ENCODE measurements at regions not wholly inside any gene's neighbourhood (a gene's known extent, or its start where the extent isn't known, plus 50 kb on each side); places are given as distances from the start of the nearest gene placed in this dataset.
"Not testable (repeated sequence)": the region's sequence is repeated elsewhere in the genome, so short reads cannot be mapped to it uniquely, and the experiment has no call there.

GRCh38 chr14:26282011-26282410 is 315.8 kb downstream of the NOVA1 start:
- CTCF ChIA-PET, H3K27me3 Mint-ChIP-seq, H3K27ac Mint-ChIP-seq: not testable (repeated sequence)

GRCh38 chr14:26281280-26281998 is 316.4 kb downstream of the NOVA1 start:
- CTCF ChIA-PET: no interaction called here
- H3K36me3 Mint-ChIP-seq: no peaks in the 10 kb centered on the region
- ATAC-seq (no peak), DNase-seq (no peak)
- no peak overlapping the region for H3K27ac Mint-ChIP-seq
- no peaks in the 10 kb centered on the region for H3K27me3 Mint-ChIP-seq
- H3K4me1 Mint-ChIP-seq: no peaks in the 10 kb centered on the region
- H3K9me3 Mint-ChIP-seq (ENCODE audit: low read depth): peaks cover 4% of the 10 kb centered on the region
- no peak overlapping the region for H3K4me3 Mint-ChIP-seq

More at GRCh38 chr14:26282011-26282410, 315.8 kb downstream of the NOVA1 start:
- H3K4me3 Mint-ChIP-seq; ATAC-seq; H3K36me3 Mint-ChIP-seq; H3K9me3 Mint-ChIP-seq (ENCODE audit: low read depth); H3K4me1 Mint-ChIP-seq; DNase-seq: not testable (repeated sequence)

- no peaks in the 10 kb centered on the region for H3K4me1 Mint-ChIP-seq
- H3K36me3 Mint-ChIP-seq: no peaks in the 10 kb centered on the region
- no peaks in the 10 kb centered on the region for H3K27me3 Mint-ChIP-seq
- DNase-seq: no peak
- no peak for ATAC-seq
- CTCF ChIA-PET: no interaction called here
- no peak overlapping the region for H3K27ac Mint-ChIP-seq
- peaks cover 6% of the 10 kb centered on the region for H3K9me3 Mint-ChIP-seq (ENCODE audit: low read depth)
- H3K4me3 Mint-ChIP-seq: no peak overlapping the region
Measured at GRCh38 chr14:26276757-26277156, 321.1 kb downstream of the NOVA1 start.

- Mint-ChIP-seq H3K4me3 (no peak overlapping the region), H3K9me3 (ENCODE audit: low read depth) (peaks cover 19% of the 10 kb centered on the region), H3K36me3 (no peaks in the 10 kb centered on the region), H3K27ac (no peak overlapping the region), H3K4me1 (no peaks in the 10 kb centered on the region), H3K27me3 (no peaks in the 10 kb centered on the region)
- DNase-seq (no peak), ATAC-seq (no peak)
- CTCF ChIA-PET: no interaction called here
Measured at GRCh38 chr14:26265170-26265685, 332.6 kb downstream of the NOVA1 start.

GRCh38 chr14:26261368-26262122 is 336.3 kb downstream of the NOVA1 start:
- H3K27ac Mint-ChIP-seq: no peak overlapping the region
- H3K9me3 Mint-ChIP-seq (ENCODE audit: low read depth): peaks cover 16% of the 10 kb centered on the region
- H3K4me3 Mint-ChIP-seq: no peak overlapping the region
- CTCF ChIA-PET: no interaction called here
- no peak for ATAC-seq
- no peaks in the 10 kb centered on the region for H3K4me1 Mint-ChIP-seq
- no peak for DNase-seq
- no peaks in the 10 kb centered on the region for H3K36me3 Mint-ChIP-seq
- no peaks in the 10 kb centered on the region for H3K27me3 Mint-ChIP-seq

GRCh38 chr14:26255213-26255612 is 342.6 kb downstream of the NOVA1 start:
- Mint-ChIP-seq H3K9me3 (ENCODE audit: low read depth) (peaks cover 11% of the 10 kb centered on the region), H3K27ac (no peak overlapping the region), H3K4me3 (no peak overlapping the region), H3K27me3 (no peaks in the 10 kb centered on the region), H3K36me3 (no peaks in the 10 kb centered on the region), H3K4me1 (no peaks in the 10 kb centered on the region)
- ATAC-seq (no peak), DNase-seq (no peak)
- CTCF ChIA-PET: no interaction called here

GRCh38 chr14:26252176-26252575 is 345.7 kb downstream of the NOVA1 start:
- H3K36me3 Mint-ChIP-seq: no peaks in the 10 kb centered on the region
- no peaks in the 10 kb centered on the region for H3K4me1 Mint-ChIP-seq
- H3K27ac Mint-ChIP-seq: no peak overlapping the region
- H3K4me3 Mint-ChIP-seq: no peak overlapping the region
- CTCF ChIA-PET: no interaction called here
- no peaks in the 10 kb centered on the region for H3K27me3 Mint-ChIP-seq
- DNase-seq (no peak), ATAC-seq (no peak)
- peaks cover 24% of the 10 kb centered on the region for H3K9me3 Mint-ChIP-seq (ENCODE audit: low read depth)

- no peaks in the 10 kb centered on the region for H3K36me3 Mint-ChIP-seq
- CTCF ChIA-PET: no interaction called here
- no peaks in the 10 kb centered on the region for H3K27me3 Mint-ChIP-seq
- H3K4me1 Mint-ChIP-seq: no peaks in the 10 kb centered on the region
- ATAC-seq (no peak), DNase-seq (no peak)
- no peak overlapping the region for H3K27ac Mint-ChIP-seq
- H3K4me3 Mint-ChIP-seq: no peak overlapping the region
- H3K9me3 Mint-ChIP-seq (ENCODE audit: low read depth): no peaks in the 10 kb centered on the region
Measured at GRCh38 chr14:26233118-26233517, 364.7 kb downstream of the NOVA1 start.

- ATAC-seq: no peak
- Mint-ChIP-seq H3K27me3 (no peaks in the 10 kb centered on the region), H3K9me3 (ENCODE audit: low read depth) (peaks cover 4% of the 10 kb centered on the region), H3K4me3 (no peak overlapping the region), H3K36me3 (no peaks in the 10 kb centered on the region), H3K27ac (no peak overlapping the region), H3K4me1 (no peaks in the 10 kb centered on the region)
- no peak for DNase-seq
- CTCF ChIA-PET: no interaction called here
Measured at GRCh38 chr14:26218861-26219260, 379.0 kb downstream of the NOVA1 start.

GRCh38 chr14:26217778-26218177 is 380.1 kb downstream of the NOVA1 start:
- Mint-ChIP-seq H3K27ac (no peak overlapping the region), H3K36me3 (no peaks in the 10 kb centered on the region), H3K27me3 (no peaks in the 10 kb centered on the region), H3K9me3 (ENCODE audit: low read depth) (peaks cover 7% of the 10 kb centered on the region), H3K4me3 (no peak overlapping the region), H3K4me1 (no peaks in the 10 kb centered on the region)
- ATAC-seq (no peak), DNase-seq (no peak)
- CTCF ChIA-PET: no interaction called here

GRCh38 chr14:26216786-26217185 is 381.0 kb downstream of the NOVA1 start:
- ATAC-seq (no peak), DNase-seq (no peak)
- Mint-ChIP-seq H3K27ac (no peak overlapping the region), H3K36me3 (no peaks in the 10 kb centered on the region), H3K9me3 (ENCODE audit: low read depth) (peaks cover 7% of the 10 kb centered on the region), H3K4me1 (no peaks in the 10 kb centered on the region), H3K4me3 (no peak overlapping the region), H3K27me3 (no peaks in the 10 kb centered on the region)
- CTCF ChIA-PET: no interaction called here

- Mint-ChIP-seq H3K27ac (no peak overlapping the region), H3K4me1 (no peaks in the 10 kb centered on the region), H3K36me3 (no peaks in the 10 kb centered on the region), H3K9me3 (ENCODE audit: low read depth) (peaks cover 7% of the 10 kb centered on the region), H3K27me3 (no peaks in the 10 kb centered on the region), H3K4me3 (no peak overlapping the region)
- ATAC-seq: no peak
- CTCF ChIA-PET: no interaction called here
- no peak for DNase-seq
Measured at GRCh38 chr14:26213846-26214575, 383.8 kb downstream of the NOVA1 start.

- peaks cover 5% of the 10 kb centered on the region for H3K9me3 Mint-ChIP-seq (ENCODE audit: low read depth)
- H3K36me3 Mint-ChIP-seq: no peaks in the 10 kb centered on the region
Measured at GRCh38 chr14:26209699-26210098, 388.1 kb downstream of the NOVA1 start.

GRCh38 chr14:26206640-26207039 is 391.2 kb downstream of the NOVA1 start:
- CTCF ChIA-PET: no interaction called here
- H3K27me3 Mint-ChIP-seq: peaks cover 7% of the 10 kb centered on the region
- no peak for ATAC-seq
- no peaks in the 10 kb centered on the region for H3K36me3 Mint-ChIP-seq
- H3K27ac Mint-ChIP-seq: no peak overlapping the region
- DNase-seq: no peak
- peaks cover 4% of the 10 kb centered on the region for H3K9me3 Mint-ChIP-seq (ENCODE audit: low read depth)
- H3K4me1 Mint-ChIP-seq: no peaks in the 10 kb centered on the region
- no peak overlapping the region for H3K4me3 Mint-ChIP-seq

More at GRCh38 chr14:26209699-26210098, 388.1 kb downstream of the NOVA1 start:
- Mint-ChIP-seq H3K27me3 (peaks cover 2% of the 10 kb centered on the region), H3K27ac (no peak overlapping the region), H3K4me3 (no peak overlapping the region), H3K4me1 (no peaks in the 10 kb centered on the region)
- no peak for DNase-seq
- no peak for ATAC-seq
- CTCF ChIA-PET: no interaction called here

Data from activated CD8-positive, alpha-beta memory T cell treated with anti-CD3 and anti-CD28 coated beads, Interleukin-2, amount 10 ng/mL, durations not matched to agents 7 days and 5 days (primary cell).